Fibroblast of the aortic adventitia (primary cell): ENCODE measurements at regions not wholly inside any gene's neighbourhood (a gene's known extent, or its start where the extent isn't known, plus 50 kb on each side); places are given as distances from the start of the nearest gene placed in this dataset.

Experiments used
- DNase-seq: peaks from one replicate; pipeline ENCODE4 v3.0.0-alpha.2; 2010; ENCODE audit warnings: low read depth
- H3K4me3 ChIP-seq: 2 replicates; pipeline ENCODE4 v1.5.1; 2011; ENCODE audit warnings: low read depth, mild to moderate bottlenecking, control low read depth, low read length, moderate library complexity
- CTCF ChIP-seq: IDR thresholded peaks from 2 replicates; pipeline ENCODE4 v1.5.1; 2011; ENCODE audit warnings: mild to moderate bottlenecking, low read length, control low read depth, inconsistent platforms; ENCODE audit not compliant: insufficient read depth

GRCh38 chr4:134327274-134328122, 125.9 kb upstream of the PABPC4L start:
- DNase-seq, result no peak
- no peak for TF ChIP-seq CTCF
- H3K4me3 ChIP-seq, result no peak overlapping the region

- H3K4me3 ChIP-seq, result no peak overlapping the region
- DNase-seq, result no peak
- no peak for TF ChIP-seq CTCF
Measured at GRCh38 chr4:134326866-134327265, 125.3 kb upstream of the PABPC4L start.

- DNase-seq, result no peak
- no peak for TF ChIP-seq CTCF
- H3K4me3 ChIP-seq, result no peak overlapping the region
Measured at GRCh38 chr4:134324179-134324578, 122.6 kb upstream of the PABPC4L start.

- H3K4me3 ChIP-seq, result no peak overlapping the region
- DNase-seq, result no peak
- TF ChIP-seq CTCF, result no peak
Measured at GRCh38 chr4:134320048-134320447, 118.5 kb upstream of the PABPC4L start.

GRCh38 chr4:134313591-134313990, 112.0 kb upstream of the PABPC4L start:
- H3K4me3 ChIP-seq, result no peak overlapping the region
- TF ChIP-seq CTCF, result no peak
- DNase-seq, result no peak

GRCh38 chr4:134309715-134310114, 108.1 kb upstream of the PABPC4L start:
- no peak for DNase-seq
- no peak for TF ChIP-seq CTCF
- no peak overlapping the region for H3K4me3 ChIP-seq

- no peak for DNase-seq
- no peak for TF ChIP-seq CTCF
- no peak overlapping the region for H3K4me3 ChIP-seq
Measured at GRCh38 chr4:134308910-134309309, 107.3 kb upstream of the PABPC4L start.
